ENCODE measurements at regions not wholly inside any gene's neighbourhood (a gene's known extent, or its start where the extent isn't known, plus 50 kb on each side); places are given as distances from the start of the nearest gene placed in this dataset.

GRCh38 chr5:124553911-124554310 lies 192.5 kb downstream of the ZNF608 start:
- no peak overlapping the region for H3K4me3 Mint-ChIP-seq

GRCh38 chr5:124552526-124552925 lies 193.9 kb downstream of the ZNF608 start:
- no peaks in the 10 kb centered on the region for H4K20me1 ChIP-seq (ENCODE audit: control insufficient read depth, insufficient read depth, low read length, poor library complexity, severe bottlenecking)
- H3K27ac ChIP-seq (ENCODE audit: low read length in 2 of 2), result no peak overlapping the region
- no peaks in the 10 kb centered on the region for H3K27me3 ChIP-seq (replicated peaks in 1 of 4; ENCODE audit: control extremely low read depth in 1 of 4, control insufficient read depth in 3 of 4, insufficient read depth in 4 of 4, low read length in 3 of 4)
- H3K4me3 ChIP-seq (ENCODE audit: control extremely low read depth in 1 of 5, extremely low read depth in 1 of 5, insufficient read depth in 1 of 5, low read depth in 2 of 5, low read length in 4 of 5), result no peak overlapping the region
- ATAC-seq (ENCODE audit: low read depth) (no peak), DNase-seq (no peak)
- no peak overlapping the region for H3K9ac ChIP-seq (ENCODE audit: low read length)
- no peaks in the 10 kb centered on the region for H3K9me3 ChIP-seq (ENCODE audit: control extremely low read depth in 1 of 3, control insufficient read depth in 2 of 3, insufficient read depth in 1 of 3, low read length in 2 of 3)
- Mint-ChIP-seq H3K4me3 (no peak overlapping the region), H3K27ac (no peak overlapping the region), H3K27me3 (no peaks in the 10 kb centered on the region), H3K4me1 (peaks cover 5% of the 10 kb centered on the region), H3K9me3 (ENCODE audit: insufficient read depth) (no peaks in the 10 kb centered on the region)
- POLR2A ChIA-PET, result no interaction called here
- intact Hi-C loops (cut with micrococcal nuclease), result no loop called here
- no peaks in the 10 kb centered on the region for H3K79me2 ChIP-seq (ENCODE audit: control insufficient read depth, insufficient read depth, low read length)
- H3K4me1 ChIP-seq (ENCODE audit: control insufficient read depth in 2 of 2, insufficient read depth in 2 of 2, low read length in 2 of 2), result no peaks in the 10 kb centered on the region
- no peak overlapping the region for H2AFZ ChIP-seq (ENCODE audit: insufficient read depth, low read depth, low read length, poor library complexity, severe bottlenecking)
- H3K4me2 ChIP-seq (replicated peaks; ENCODE audit: low read depth, low read length, poor library complexity, severe bottlenecking), result no peak overlapping the region
- WGBS (ENCODE audit: insufficient coverage), result 100% methylated on average over 4 of the region's 4 CpGs
- no peaks in the 10 kb centered on the region for H3K36me3 ChIP-seq (replicated peaks in 1 of 2; ENCODE audit: control extremely low read depth in 1 of 2, control insufficient read depth in 1 of 2, extremely low read depth in 1 of 2, insufficient read depth in 2 of 2, low read length in 1 of 2)
- TF ChIP-seq, protein P1, sequence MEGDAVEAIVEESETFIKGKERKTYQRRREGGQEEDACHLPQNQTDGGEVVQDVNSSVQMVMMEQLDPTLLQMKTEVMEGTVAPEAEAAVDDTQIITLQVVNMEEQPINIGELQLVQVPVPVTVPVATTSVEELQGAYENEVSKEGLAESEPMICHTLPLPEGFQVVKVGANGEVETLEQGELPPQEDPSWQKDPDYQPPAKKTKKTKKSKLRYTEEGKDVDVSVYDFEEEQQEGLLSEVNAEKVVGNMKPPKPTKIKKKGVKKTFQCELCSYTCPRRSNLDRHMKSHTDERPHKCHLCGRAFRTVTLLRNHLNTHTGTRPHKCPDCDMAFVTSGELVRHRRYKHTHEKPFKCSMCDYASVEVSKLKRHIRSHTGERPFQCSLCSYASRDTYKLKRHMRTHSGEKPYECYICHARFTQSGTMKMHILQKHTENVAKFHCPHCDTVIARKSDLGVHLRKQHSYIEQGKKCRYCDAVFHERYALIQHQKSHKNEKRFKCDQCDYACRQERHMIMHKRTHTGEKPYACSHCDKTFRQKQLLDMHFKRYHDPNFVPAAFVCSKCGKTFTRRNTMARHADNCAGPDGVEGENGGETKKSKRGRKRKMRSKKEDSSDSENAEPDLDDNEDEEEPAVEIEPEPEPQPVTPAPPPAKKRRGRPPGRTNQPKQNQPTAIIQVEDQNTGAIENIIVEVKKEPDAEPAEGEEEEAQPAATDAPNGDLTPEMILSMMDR (IDR thresholded peaks at IDR 0.05), result no peak
- TF ChIP-seq EZH2 (IDR thresholded peaks at IDR 0.05; ENCODE audit: borderline replicate concordance, insufficient read depth, low read depth, low read length, poor library complexity, severe bottlenecking), result no peak
- CTCF ChIA-PET, result no interaction called here

More at GRCh38 chr5:124553911-124554310, 192.5 kb downstream of the ZNF608 start:
- intact Hi-C loops (cut with micrococcal nuclease), result no loop called here
- peaks cover 5% of the 10 kb centered on the region for H3K4me1 Mint-ChIP-seq
- ATAC-seq (ENCODE audit: low read depth), result no peak
- TF ChIP-seq, protein P1 (IDR thresholded peaks at IDR 0.05), result no peak
- TF ChIP-seq EZH2 (IDR thresholded peaks at IDR 0.05; ENCODE audit: borderline replicate concordance, insufficient read depth, low read depth, low read length, poor library complexity, severe bottlenecking), result no peak
- H3K9me3 Mint-ChIP-seq (ENCODE audit: insufficient read depth), result no peaks in the 10 kb centered on the region
- no peaks in the 10 kb centered on the region for H3K27me3 ChIP-seq (replicated peaks in 1 of 4; ENCODE audit: control extremely low read depth in 1 of 4, control insufficient read depth in 3 of 4, insufficient read depth in 4 of 4, low read length in 3 of 4)
- DNase-seq, result no peak
- no peak overlapping the region for H2AFZ ChIP-seq (ENCODE audit: insufficient read depth, low read depth, low read length, poor library complexity, severe bottlenecking)
- no peak overlapping the region for H3K4me3 ChIP-seq (ENCODE audit: control extremely low read depth in 1 of 5, extremely low read depth in 1 of 5, insufficient read depth in 1 of 5, low read depth in 2 of 5, low read length in 4 of 5)
- H3K9ac ChIP-seq (ENCODE audit: low read length), result no peak overlapping the region
- no peaks in the 10 kb centered on the region for H3K79me2 ChIP-seq (ENCODE audit: control insufficient read depth, insufficient read depth, low read length)
- no CpG with 5 or more reads among the region's 2 CpGs for WGBS (ENCODE audit: insufficient coverage)
- H3K27me3 Mint-ChIP-seq, result no peaks in the 10 kb centered on the region
- H3K4me1 ChIP-seq (ENCODE audit: control insufficient read depth in 2 of 2, insufficient read depth in 2 of 2, low read length in 2 of 2), result no peaks in the 10 kb centered on the region
- H3K27ac Mint-ChIP-seq, result no peak overlapping the region
- no peak overlapping the region for H3K27ac ChIP-seq (ENCODE audit: low read length in 2 of 2)
- no peaks in the 10 kb centered on the region for H4K20me1 ChIP-seq (ENCODE audit: control insufficient read depth, insufficient read depth, low read length, poor library complexity, severe bottlenecking)
- ChIA-PET POLR2A (no interaction called here), CTCF (no interaction called here)
- H3K36me3 ChIP-seq (replicated peaks in 1 of 2; ENCODE audit: control extremely low read depth in 1 of 2, control insufficient read depth in 1 of 2, extremely low read depth in 1 of 2, insufficient read depth in 2 of 2, low read length in 1 of 2), result no peaks in the 10 kb centered on the region
- no peak overlapping the region for H3K4me2 ChIP-seq (replicated peaks; ENCODE audit: low read depth, low read length, poor library complexity, severe bottlenecking)
- peaks cover 0 to 4% (median 0%) of the 10 kb centered on the region in 3 donors for H3K9me3 ChIP-seq (ENCODE audit: control extremely low read depth in 1 of 3, control insufficient read depth in 2 of 3, insufficient read depth in 1 of 3, low read length in 2 of 3)
